GM19468 (cell line): ENCODE measurements at regions not wholly inside any gene's neighbourhood (a gene's known extent, or its start where the extent isn't known, plus 50 kb on each side); places are given as distances from the start of the nearest gene placed in this dataset.
A peak's percentile ranks its signal among the peaks of the same experiment; 100 is the strongest.
"Not testable (repeated sequence)": the region's sequence is repeated elsewhere in the genome, so short reads cannot be mapped to it uniquely, and the experiment has no call there.

Experiments used
- ATAC-seq: cut with Tn5 transposase; IDR thresholded peaks from one replicate; pipeline ENCODE4 v1.9.1; 2021; ENCODE audit warnings: mild to moderate bottlenecking, moderate library complexity, moderate number of reproducible peaks; ENCODE audit not compliant: unreplicated experiment; ENCODE audit errors: extremely low read depth

GRCh38 chr2:219829667-219830352 lies 202.4 kb downstream of the SLC4A3 start:
- ATAC-seq: no peak

- ATAC-seq: no peak
Observed at GRCh38 chr2:219830353-219830738, 202.9 kb downstream of the SLC4A3 start.

GRCh38 chr2:219831957-219832356 lies 204.5 kb downstream of the SLC4A3 start:
- no peak for ATAC-seq

- no peak for ATAC-seq
Observed at GRCh38 chr2:219832904-219833303, 205.5 kb downstream of the SLC4A3 start.

- ATAC-seq: no peak
Observed at GRCh38 chr2:219835493-219835892, 208.1 kb downstream of the SLC4A3 start.

- no peak for ATAC-seq
Observed at GRCh38 chr2:219836647-219837177, 209.3 kb downstream of the SLC4A3 start.

- ATAC-seq: peak; percentile 82
Observed at GRCh38 chr2:219844401-219845091, 217.1 kb downstream of the SLC4A3 start.

GRCh38 chr2:219848882-219849281 lies 221.5 kb downstream of the SLC4A3 start:
- ATAC-seq: no peak

GRCh38 chr2:219851169-219851568 lies 223.7 kb downstream of the SLC4A3 start:
- no peak for ATAC-seq

GRCh38 chr2:219851801-219852481 lies 224.5 kb downstream of the SLC4A3 start:
- no peak for ATAC-seq

- no peak for ATAC-seq
Observed at GRCh38 chr2:219852626-219853025, 225.2 kb downstream of the SLC4A3 start.

- ATAC-seq: no peak
Observed at GRCh38 chr2:219856602-219857001, 229.2 kb downstream of the SLC4A3 start.

GRCh38 chr2:219857751-219858150 lies 230.3 kb downstream of the SLC4A3 start:
- no peak for ATAC-seq

GRCh38 chr2:219861307-219861706 lies 233.9 kb downstream of the SLC4A3 start:
- no peak for ATAC-seq

GRCh38 chr2:219864154-219864553 lies 236.7 kb downstream of the SLC4A3 start:
- ATAC-seq: no peak

GRCh38 chr2:219868635-219869034 lies 241.2 kb downstream of the SLC4A3 start:
- no peak for ATAC-seq

- ATAC-seq: no peak
Observed at GRCh38 chr2:219870041-219870440, 242.6 kb downstream of the SLC4A3 start.

- no peak for ATAC-seq
Observed at GRCh38 chr2:219871351-219871750, 243.9 kb downstream of the SLC4A3 start.

GRCh38 chr2:219875036-219875435 lies 247.6 kb downstream of the SLC4A3 start:
- no peak for ATAC-seq

- ATAC-seq: not testable (repeated sequence)
Observed at GRCh38 chr2:219875986-219876385, 248.6 kb downstream of the SLC4A3 start.

- no peak for ATAC-seq
Observed at GRCh38 chr2:219876931-219877330, 249.5 kb downstream of the SLC4A3 start.
